Endothelial cell of umbilical vein (primary cell): ENCODE measurements at regions not wholly inside any gene's neighbourhood (a gene's known extent, or its start where the extent isn't known, plus 50 kb on each side); places are given as distances from the start of the nearest gene placed in this dataset.

Source experiments
- BruUV-seq: library from RNA; stranded (reverse); fragments of 400-500 nt; replicated peaks from 2 replicates; lab custom pipeline; 2021; lab: Mats Ljungman, UMichigan
- CTCF ChIA-PET: fragments of 300-600, 350-600 bp; sonication (Branson Sonifier 250); formaldehyde crosslinking; loops from one replicate; lab custom pipeline; 2021; ENCODE audit warnings: antibody characterized with exemption, inconsistent platforms; lab: Charles Lee
- POLR2A ChIA-PET: fragments of 300-600, 350-600 bp; sonication (Branson Sonifier 250); formaldehyde crosslinking; loops from one replicate; lab custom pipeline; 2021; ENCODE audit warnings: antibody characterized with exemption, inconsistent platforms; lab: Charles Lee
- DNase-seq: peaks from one replicate; pipeline ENCODE4 v3.0.0-alpha.2; 2011; ENCODE audit warnings: low read depth, low spot score
- FAIRE-seq: peaks from 2 replicates; lab custom pipeline; 2011; peaks lifted over from hg19 to GRCh38; lab: Jason Lieb, UNC
- H2AFZ ChIP-seq: 2 replicates; pipeline ENCODE4 v1.6.0; 2012; ENCODE audit warnings: low read depth, low read length, control low read depth, inconsistent platforms
- H3K27ac ChIP-seq: 2 replicates; pipeline ENCODE4 v1.5.1; 2011; ENCODE audit warnings: low read depth, mild to moderate bottlenecking, control low read depth, low read length, moderate library complexity; ENCODE audit not compliant: insufficient read depth
- H3K27me3 ChIP-seq, 2 experiments: 2 replicates each; pipeline versions ENCODE4 v1.6.0 to v1.6.1; 2011; ENCODE audit warnings: low read length in 2 of 2, mixed read lengths in 1 of 2; ENCODE audit not compliant: control insufficient read depth in 2 of 2, insufficient read depth in 2 of 2
- H3K36me3 ChIP-seq, 2 experiments: 2 replicates in 1 of 2; 3 replicates in 1 of 2; pipeline ENCODE4 v1.5.1; 2011; ENCODE audit warnings: low read length in 2 of 2, mild to moderate bottlenecking in 1 of 2, moderate library complexity in 1 of 2; ENCODE audit not compliant: control insufficient read depth in 2 of 2, insufficient read depth in 2 of 2; ENCODE audit errors: extremely low read depth in 1 of 2
- H3K4me1 ChIP-seq: 3 replicates; pipeline ENCODE4 v1.5.1; 2011; ENCODE audit warnings: mild to moderate bottlenecking, low read length; ENCODE audit not compliant: control insufficient read depth, insufficient read depth; ENCODE audit errors: extremely low read depth
- H3K4me2 ChIP-seq: 2 replicates; pipeline ENCODE4 v1.6.1; 2011; ENCODE audit warnings: low read length, control low read depth, mixed read lengths; ENCODE audit not compliant: insufficient read depth
- H3K4me3 ChIP-seq, 3 experiments: fragments of 200-600 bp in 1 of 3; sonication (generic), shearing (Covaris generic) in 1 of 3; replicated peaks in 1 of 3; 2 replicates each; pipeline ENCODE4 v1.5.1; 2011 to 2016; ENCODE audit warnings: control low read depth in 3 of 3, low read length in 3 of 3, mild to moderate bottlenecking in 2 of 3, inconsistent platforms in 1 of 3, low read depth in 1 of 3, moderate library complexity in 1 of 3; ENCODE audit not compliant: insufficient read depth in 1 of 3
- H3K79me2 ChIP-seq: 2 replicates; pipeline ENCODE4 v1.6.0; 2012; ENCODE audit warnings: low read length, inconsistent platforms; ENCODE audit not compliant: control insufficient read depth, insufficient read depth
- H3K9ac ChIP-seq: replicated peaks from 2 replicates; pipeline ENCODE3; 2011; ENCODE audit warnings: low read length, control low read depth; ENCODE audit not compliant: insufficient read depth; ENCODE audit errors: extremely low read depth
- H3K9me1 ChIP-seq: replicated peaks from 3 replicates; pipeline ENCODE4 v1.6.0; 2011; ENCODE audit warnings: mild to moderate bottlenecking, low read length; ENCODE audit not compliant: control insufficient read depth, insufficient read depth; ENCODE audit errors: extremely low read depth
- H3K9me3 ChIP-seq: replicated peaks from 2 replicates; pipeline ENCODE4 v1.5.1; 2012; ENCODE audit warnings: low read length, inconsistent platforms; ENCODE audit not compliant: control insufficient read depth, insufficient read depth
- H4K20me1 ChIP-seq: replicated peaks from 2 replicates; pipeline ENCODE3; 2011; ENCODE audit warnings: mild to moderate bottlenecking, low read length; ENCODE audit not compliant: control insufficient read depth, insufficient read depth; ENCODE audit errors: extremely low read depth
- CTCF ChIP-seq, 2 donors: IDR thresholded peaks; 1 replicate in 1 of 2; 2 replicates in 1 of 2; pipeline ENCODE4 v1.5.1; 2011; ENCODE audit warnings: low read length in 2 of 2, mild to moderate bottlenecking in 2 of 2, moderate library complexity in 2 of 2, control low read depth in 1 of 2, inconsistent platforms in 1 of 2, low read depth in 1 of 2; ENCODE audit not compliant: insufficient read depth in 1 of 2; ENCODE audit errors: extremely low read depth in 1 of 2
- EZH2 ChIP-seq: IDR thresholded peaks from 2 replicates; pipeline ENCODE4 v1.6.1; 2012; ENCODE audit warnings: borderline replicate concordance, low read depth, mild to moderate bottlenecking, moderate library complexity, low read length, inconsistent platforms; ENCODE audit not compliant: severe bottlenecking
- FOS ChIP-seq: IDR thresholded peaks from 2 replicates; pipeline ENCODE4 v1.6.1; 2011; ENCODE audit warnings: mild to moderate bottlenecking, low read length, moderate library complexity, borderline replicate concordance; ENCODE audit not compliant: insufficient read depth
- GATA2 ChIP-seq: IDR thresholded peaks from 2 replicates; pipeline ENCODE4 v1.7.0; 2011; ENCODE audit warnings: low read depth, mild to moderate bottlenecking, moderate library complexity, mixed read lengths, low read length; ENCODE audit not compliant: insufficient read length, insufficient read depth
- JUN ChIP-seq: IDR thresholded peaks from 2 replicates; pipeline ENCODE4 v1.6.1; 2011; ENCODE audit warnings: borderline replicate concordance, low read depth; ENCODE audit not compliant: insufficient read length, insufficient read depth
- MAX ChIP-seq: IDR thresholded peaks from 2 replicates; pipeline ENCODE4 v1.6.1; 2011; ENCODE audit not compliant: insufficient read depth, insufficient read length
- MYC ChIP-seq: IDR thresholded peaks from one replicate; pipeline ENCODE4 v1.6.1; 2011; ENCODE audit warnings: mild to moderate bottlenecking, low read depth, low read length
- POLR2A ChIP-seq: IDR thresholded peaks from 2 replicates; pipeline ENCODE4 v1.6.1; 2012; ENCODE audit warnings: low read depth, mild to moderate bottlenecking, control low read depth, low read length
- POLR2AphosphoS5 ChIP-seq: IDR thresholded peaks from 2 replicates; pipeline ENCODE4 v1.6.1; 2012; ENCODE audit warnings: low read depth, mild to moderate bottlenecking, control low read depth, low read length, moderate library complexity; ENCODE audit not compliant: insufficient read depth
- dilution Hi-C: fragments of 300-500 bp; cut with MboI; formaldehyde crosslinking; loops from one replicate; pipeline ENCODE4 v1.15.0; 2019; ENCODE audit warnings: low sequenced_read_pairs; ENCODE audit not compliant: extremely low pct_ligation_motif_present
- intact Hi-C: fragments of 100-400 bp; cut with micrococcal nuclease; formaldehyde crosslinking; loops from one replicate; pipeline ENCODE4 v1.10.0; 2022

- TF ChIP-seq MAX (no peak), JUN (no peak), POLR2AphosphoS5 (no peak), GATA2 (no peak), EZH2 (no peak), FOS (no peak), POLR2A (no peak), MYC (no peak), CTCF (IDR thresholded peaks at IDR 0.05; ENCODE audit: extremely low read depth in 1 of 2, insufficient read depth in 1 of 2, low read depth in 1 of 2, low read length in 2 of 2) (no peak)
- no peaks in the 10 kb centered on the region for H3K9me1 ChIP-seq
- no TSS peak for BruUV-seq
- H3K9ac ChIP-seq = no peak overlapping the region
- DNase-seq (no peak), FAIRE-seq (no peak)
- no peaks in the 10 kb centered on the region for H3K4me1 ChIP-seq
- H4K20me1 ChIP-seq = no peaks in the 10 kb centered on the region
- dilution Hi-C loops = no loop called here
- intact Hi-C loops = no loop called here
- CTCF ChIA-PET = interaction anchor here (1.1 to 1.3 kb wide), 2 partner anchors 10 to 27 kb away, joined by 3 to 5 read pairs; no protein-coding TSS in a partner anchor
- POLR2A ChIA-PET = no interaction called here
- no peaks in the 10 kb centered on the region for H3K9me3 ChIP-seq
- no peaks in the 10 kb centered on the region for H3K27me3 ChIP-seq
- H3K27ac ChIP-seq = no peak overlapping the region
- no peaks in the 10 kb centered on the region for H3K79me2 ChIP-seq
- H3K4me2 ChIP-seq = no peak overlapping the region
- H2AFZ ChIP-seq = no peak overlapping the region
- no peak overlapping the region for H3K4me3 ChIP-seq
- no peaks in the 10 kb centered on the region for H3K36me3 ChIP-seq
Measured at GRCh38 chr1:116320874-116321273, 52.2 kb upstream of the ATP1A1 start.
